ENCODE measurements at regions not wholly inside any gene's neighbourhood (a gene's known extent, or its start where the extent isn't known, plus 50 kb on each side); places are given as distances from the start of the nearest gene placed in this dataset.
"Not testable (repeated sequence)": the region's sequence is repeated elsewhere in the genome, so short reads cannot be mapped to it uniquely, and the experiment has no call there.

DNA sequence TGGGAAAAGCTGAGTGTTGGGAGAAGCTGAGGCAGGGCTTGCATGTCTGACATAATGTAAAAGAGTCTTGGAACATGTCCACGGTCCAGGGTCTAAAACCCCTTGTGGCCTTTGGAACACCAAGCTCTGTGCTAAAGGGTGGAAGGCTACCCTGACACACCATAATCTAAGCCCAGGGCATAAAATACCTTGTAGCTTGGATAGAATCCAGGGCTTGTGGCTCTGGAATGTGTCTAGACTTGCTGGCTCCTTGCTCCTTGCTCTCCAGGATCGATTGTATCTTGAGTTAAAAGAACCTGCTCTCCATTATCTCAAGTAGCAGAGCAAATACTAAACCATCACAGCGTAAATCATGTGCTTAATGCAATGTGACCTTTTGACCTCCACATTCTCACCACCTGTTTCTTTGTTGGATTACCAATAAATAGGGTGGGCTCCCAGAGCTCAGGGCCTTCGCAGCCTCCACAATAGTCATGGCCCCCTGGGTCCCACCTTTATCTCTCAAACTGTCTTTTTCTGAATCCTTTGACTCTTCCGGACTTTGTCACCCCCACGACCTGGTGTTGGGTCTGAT, 232.6 kb upstream of the CHORDC1 start:
- DNase-seq = not testable (repeated sequence)

DNA sequence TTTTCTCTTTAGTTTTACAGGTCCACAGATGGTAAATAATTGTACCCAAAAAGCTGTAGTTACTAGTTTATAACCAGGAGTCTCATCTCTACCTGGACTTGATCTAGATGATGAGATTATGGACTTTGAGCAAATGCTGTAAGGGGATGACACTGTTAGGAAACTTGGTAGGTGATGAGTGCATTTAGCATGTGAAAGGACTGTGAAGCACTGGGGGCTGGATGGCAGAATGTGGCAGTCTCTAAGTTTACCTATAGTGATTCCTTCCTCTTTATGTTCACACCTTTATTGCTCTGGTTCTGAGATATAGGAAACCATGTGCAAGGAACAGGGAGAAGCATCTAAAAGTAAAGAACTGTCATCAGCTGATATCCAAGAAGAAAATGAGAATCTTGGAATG, 230.7 kb upstream of the CHORDC1 start:
- DNase-seq = no peak

DNA sequence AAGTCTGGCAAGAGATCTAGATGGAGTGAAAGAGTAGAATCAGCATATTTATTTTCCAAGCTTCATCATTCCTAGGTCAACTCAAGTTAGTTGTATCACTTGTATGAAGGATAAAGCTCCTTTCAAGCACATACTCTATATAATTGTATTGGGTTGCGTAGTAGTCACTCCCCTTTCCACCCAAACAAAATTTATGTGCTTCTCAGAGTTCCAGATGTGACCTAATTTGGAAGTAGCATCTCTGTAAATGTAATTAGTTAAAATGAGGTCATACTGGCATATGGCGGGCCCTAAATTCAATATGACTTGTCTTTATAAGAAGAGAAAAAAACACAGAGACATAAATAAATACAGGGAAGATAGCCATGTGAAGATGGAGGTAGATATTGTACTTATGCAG, 226.8 kb upstream of the CHORDC1 start:
- no peak for DNase-seq

DNA sequence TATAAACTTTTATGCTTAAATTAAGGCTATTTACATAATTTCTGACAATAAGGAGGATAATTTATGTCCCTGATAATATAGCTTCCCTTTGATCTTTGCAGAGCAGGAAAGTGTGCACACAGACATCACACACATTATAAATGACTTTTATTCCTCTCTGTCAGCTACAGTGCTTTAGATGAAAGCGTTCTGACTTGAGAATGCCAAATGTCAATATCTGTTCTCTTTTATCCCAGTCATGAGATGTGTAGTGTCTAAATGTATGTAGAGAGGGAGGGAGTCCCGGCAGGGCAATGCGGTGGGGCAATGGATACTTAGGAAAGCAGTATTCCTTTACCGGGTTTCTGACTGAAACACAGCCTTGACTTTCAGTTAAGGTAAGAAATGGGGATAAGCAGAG, 225.4 kb upstream of the CHORDC1 start:
- DNase-seq = no peak

DNA sequence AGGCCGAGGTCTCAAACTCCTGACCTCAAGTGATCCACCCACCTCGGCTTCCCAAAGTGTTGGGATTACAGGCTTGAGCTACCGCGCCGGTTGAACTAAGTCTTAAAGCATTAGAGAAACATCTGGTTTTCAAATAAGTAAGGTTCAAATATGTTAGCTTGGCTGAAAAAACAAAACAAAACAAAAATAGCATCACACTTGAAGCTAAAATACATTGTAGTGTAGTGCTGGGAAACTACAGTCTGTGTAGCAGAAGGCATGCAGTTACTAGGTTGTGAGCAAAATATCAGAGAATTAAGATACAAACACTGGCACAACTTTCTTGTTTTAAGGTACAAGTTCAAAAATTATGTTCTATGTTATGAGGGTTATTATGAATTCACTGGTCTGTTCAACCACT, 224.8 kb upstream of the CHORDC1 start:
- DNase-seq = no peak

DNA sequence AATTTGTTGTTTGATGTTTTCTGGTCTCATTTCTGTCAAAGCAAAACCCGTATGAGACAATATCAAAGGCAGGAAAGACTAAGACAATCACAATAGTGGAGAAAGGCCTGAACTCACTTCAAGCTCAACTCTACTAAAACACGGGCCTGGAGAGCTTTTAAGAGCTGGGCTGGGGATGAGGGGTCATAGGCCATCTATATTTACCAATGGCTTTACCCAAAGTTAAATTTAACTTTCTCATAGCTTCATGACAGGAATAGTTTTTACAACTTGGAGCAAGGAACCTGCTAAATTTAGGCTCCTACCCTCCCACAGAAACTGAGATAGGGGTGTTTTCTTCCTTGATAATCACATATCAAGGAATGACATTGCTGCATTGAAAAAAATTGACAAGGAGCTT, 223.4 kb upstream of the CHORDC1 start:
- no peak for DNase-seq

DNA sequence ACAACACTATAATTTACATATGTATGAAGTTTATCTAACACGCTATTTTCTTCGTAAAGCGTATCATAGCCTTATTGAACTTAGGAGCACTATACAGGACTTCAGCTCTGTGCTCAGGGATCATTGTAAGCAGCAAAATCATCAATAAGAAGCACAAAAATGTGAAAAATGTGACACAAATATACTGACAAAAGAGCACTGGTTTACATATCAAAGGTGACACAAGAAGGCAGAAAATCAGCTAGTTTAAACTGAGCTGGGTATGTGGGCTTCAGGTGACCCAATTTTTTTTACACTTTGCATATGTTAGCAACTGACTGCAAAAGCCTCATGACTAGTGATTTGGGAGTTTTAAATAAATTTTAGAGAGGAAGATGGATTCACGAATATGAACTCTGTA, 215.2 kb upstream of the CHORDC1 start:
- DNase-seq = no peak

DNA sequence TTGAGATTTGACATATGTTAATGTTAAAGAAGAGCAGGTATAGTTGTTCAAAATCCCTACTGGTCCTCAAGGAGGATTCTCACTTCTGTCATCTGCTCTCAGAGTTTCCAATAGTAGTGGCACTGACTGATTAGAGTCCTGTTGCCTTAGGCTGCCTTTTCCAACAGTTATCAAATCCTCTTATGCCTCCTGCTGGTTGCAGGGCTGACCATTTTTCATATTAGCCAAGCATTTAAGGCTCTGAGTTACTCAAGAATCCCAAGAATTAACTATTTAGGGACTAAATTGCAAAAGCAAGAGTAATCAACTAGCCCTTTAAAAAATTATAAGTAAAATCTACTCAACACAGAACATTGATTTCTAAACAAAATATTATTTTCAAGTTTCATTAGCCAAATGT, 212.0 kb upstream of the CHORDC1 start:
- DNase-seq = peak; percentile 5

DNA sequence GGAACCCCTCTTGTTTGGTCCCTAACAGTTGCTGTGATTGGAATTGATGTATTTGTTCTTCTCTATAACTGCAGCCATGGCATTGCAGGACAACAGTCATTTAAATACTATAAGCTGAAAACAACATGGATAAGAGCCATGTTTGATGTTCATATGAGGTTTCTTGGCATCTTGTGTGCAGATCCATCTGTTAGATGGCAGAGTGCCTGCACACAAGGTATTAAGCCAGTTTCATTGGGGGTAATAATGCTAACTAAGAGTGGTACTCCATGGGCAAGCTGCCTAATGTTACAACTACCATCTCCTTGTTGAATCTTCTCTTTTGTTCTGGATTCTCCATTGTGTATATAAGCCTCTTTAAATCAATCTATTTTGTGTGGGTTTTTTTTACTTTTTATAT, 206.0 kb upstream of the CHORDC1 start:
- no peak for DNase-seq

DNA sequence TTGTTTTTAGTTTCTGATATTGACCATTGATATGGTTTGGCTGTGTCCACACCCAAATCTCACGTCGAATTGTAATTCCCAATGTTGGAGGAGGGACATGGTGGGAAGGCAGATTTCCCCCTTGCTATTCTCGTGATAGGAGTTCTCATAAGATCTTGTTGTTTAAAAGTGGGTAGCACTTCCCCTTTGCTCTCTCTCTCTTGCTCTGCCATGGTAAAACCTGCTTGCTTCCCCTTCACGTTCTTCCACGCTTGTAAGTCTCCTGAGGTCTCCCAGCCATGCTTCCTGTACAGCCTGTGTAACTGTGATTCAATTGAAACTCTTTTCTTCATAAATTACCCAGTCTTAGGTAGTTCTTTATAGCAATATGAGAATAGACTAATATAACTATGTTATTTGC, 203.6 kb upstream of the CHORDC1 start:
- no peak for DNase-seq

DNA sequence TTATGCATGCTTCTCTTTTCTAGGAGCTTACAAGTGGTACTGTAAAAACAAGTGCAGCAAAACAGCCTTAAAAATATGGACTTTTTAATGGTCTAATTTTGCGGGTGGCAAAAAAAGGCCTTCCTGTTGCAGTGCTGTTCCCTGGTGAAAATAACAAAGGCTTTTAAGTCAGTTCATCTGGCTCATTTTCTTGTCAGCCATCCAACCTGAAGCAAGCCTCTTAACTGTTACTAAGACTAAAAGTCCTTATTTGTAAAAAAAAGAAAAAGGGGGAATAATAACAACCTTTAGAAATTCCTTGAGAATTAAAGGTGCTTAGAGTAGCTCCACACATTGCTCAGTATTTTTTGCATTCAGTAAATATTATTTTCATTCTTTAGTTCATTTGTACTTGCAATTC, 200.5 kb upstream of the CHORDC1 start:
- no peak for DNase-seq

DNA sequence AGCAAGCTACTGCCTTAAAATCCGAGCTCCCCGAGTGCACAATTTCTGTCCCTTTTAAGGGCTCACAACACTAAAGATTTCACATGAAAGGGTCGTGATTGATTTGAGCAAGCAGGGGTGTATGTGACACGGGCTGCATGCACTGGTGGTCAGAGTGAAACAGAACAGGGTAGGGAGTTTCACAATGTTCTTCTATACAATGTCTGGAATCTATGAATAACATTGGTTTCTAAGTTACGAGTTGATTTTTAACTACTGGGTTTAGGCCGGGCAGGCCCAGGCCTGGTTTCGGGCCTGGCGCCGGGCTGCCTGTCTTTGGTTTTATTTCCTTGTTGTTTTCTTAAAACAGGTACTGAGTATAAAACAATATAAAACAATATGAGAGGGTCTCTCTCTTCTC, 199.9 kb upstream of the CHORDC1 start:
- DNase-seq = not testable (repeated sequence)

DNA sequence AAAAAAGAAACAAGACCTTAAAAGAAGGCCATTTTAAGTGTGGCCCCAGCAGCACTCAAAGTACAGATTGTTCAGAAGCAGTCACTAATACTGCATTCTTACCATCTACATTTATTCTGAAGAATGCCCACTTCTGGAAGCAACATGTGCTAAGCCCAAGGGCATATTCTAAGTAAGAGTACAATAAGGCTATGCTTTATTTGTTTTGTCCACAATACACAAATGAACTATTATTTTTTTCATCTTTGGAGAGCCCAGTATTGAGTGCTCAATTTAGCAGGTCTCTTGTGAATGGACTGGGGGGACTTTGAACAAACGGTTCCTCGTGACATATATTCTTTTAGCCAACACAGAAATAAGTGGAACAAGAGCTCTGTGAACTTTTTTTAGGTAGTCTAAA, 191.4 kb upstream of the CHORDC1 start:
- DNase-seq = no peak

DNA sequence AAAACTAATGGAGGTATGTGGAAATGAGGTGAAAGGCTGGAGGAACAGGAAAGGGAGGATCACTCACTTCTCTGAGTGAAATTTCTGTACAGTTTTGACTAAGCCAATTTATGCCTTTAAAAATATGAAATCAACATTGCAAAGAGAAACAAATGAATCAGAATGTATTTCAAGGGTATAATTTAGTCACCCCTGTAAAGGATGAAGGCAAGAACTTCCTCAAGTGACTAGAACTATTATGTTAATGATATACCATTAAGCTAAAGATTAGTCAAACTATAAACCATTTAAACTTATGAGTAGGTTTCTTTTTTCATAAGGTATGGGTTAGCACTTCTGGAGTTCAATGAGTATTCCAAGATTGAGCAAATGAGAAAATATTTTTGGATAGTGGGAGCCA, 184.5 kb upstream of the CHORDC1 start:
- DNase-seq = no peak

DNA sequence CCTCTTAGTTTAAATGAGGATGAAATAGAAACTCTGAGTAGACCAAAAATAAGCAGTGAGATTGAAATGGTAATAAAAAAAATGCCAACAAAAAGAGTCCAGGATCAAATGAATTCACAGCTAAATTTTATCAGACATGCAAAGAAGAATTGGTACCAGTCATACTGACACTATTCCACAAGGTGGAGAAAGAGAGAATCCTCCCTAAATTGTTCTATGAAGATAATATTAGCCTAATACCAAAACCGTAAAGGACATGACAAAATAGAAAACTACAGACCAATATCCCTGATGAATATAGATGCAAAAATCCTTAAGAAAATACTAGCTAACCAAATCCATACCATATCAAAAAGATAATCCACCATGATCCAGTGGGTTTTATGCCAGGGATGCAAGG, 169.8 kb upstream of the CHORDC1 start:
- DNase-seq = no peak

DNA sequence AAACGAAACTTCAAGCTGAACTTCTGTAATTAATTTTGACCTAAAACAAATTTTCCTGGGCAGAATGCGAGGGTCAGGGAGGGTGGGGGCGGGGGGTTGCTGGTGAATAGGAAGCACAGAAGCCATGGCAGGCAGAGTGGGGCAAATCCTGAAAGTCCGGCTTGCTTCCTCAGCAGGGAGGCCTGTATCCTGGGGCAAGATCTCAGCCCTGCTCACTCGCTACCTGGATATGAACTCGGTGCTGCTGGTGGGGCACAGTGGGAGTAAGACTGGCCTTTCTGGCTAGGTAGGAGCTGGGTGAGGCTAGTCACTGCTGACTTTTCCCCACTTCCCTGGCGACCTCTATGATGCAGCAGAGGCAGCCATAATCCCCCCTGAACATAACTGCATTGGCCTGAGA, 168.9 kb upstream of the CHORDC1 start:
- DNase-seq = no peak

DNA sequence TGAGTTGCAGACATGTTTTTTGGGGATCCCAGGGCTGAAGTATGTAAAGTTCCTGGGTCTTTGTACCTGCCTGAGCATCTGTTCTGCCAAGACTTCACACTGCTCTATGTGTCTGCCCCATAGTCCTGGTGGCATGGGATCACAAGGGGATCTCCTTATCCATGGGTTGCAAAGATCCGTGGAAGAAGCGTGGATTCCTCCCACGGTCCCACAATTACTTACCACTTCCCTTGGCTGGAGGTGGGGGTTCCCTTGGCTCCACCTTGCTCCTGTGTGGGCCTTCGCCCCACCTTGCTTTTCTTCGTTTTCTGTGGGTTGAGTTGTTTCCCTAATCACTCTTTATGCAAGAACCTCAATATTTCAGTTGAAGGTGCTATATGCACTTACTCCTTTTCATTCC, 157.4 kb upstream of the CHORDC1 start:
- DNase-seq = no peak

DNA sequence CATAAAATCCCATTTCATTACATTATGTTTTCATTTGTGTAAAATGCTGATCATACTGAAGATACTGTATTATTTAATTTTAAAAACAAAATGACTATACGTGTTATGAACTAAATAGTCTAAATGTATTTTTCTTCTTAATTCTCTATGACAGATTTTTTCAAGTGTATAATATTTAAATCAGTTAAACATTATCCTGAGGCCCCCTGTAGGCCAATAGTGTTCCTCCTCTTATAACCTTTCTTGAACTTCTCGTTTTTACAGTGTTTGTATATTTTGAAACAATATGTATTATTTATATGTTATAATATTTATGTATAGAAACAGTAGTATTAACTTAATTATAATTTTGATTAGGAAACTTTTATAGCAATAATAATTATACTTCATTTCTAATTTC, 151.1 kb upstream of the CHORDC1 start:
- DNase-seq = no peak

DNA sequence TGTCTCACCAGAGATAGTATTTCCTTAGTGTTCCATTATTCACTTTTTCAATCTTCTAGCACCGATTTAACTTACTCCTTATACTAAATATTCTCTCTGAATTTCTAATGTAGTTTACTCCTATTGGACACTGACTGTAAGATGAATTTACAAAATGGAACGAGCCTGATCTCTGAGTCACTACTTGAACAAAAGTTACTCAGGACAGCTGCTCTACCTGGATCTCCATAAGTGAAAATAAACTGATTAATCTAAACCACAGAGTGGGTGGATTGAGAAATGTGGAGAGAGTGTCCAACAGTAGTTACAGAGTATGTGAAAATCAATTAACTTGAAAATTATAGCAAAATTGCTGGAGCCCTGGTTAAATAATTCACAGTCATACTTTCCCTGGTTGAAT, 141.7 kb upstream of the CHORDC1 start:
- DNase-seq = no peak

DNA sequence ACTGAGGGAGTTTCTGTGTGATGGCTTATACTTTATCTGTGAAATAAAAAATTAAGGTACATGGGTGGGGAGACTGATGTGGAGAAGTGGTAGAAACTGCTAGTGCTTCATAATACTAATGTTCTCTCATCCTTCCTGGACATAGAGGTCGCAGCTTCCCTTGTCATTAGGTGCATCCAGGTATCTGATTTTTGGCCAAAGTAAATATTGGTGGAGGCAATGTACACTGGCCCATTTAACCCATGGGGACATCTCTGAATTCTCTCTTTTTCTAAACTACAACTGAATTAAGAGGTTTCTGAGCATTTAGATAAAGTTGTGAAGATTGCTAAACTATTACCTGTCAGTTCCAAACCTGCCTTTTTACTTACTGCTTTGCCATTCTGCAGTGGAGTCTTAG, 140.9 kb upstream of the CHORDC1 start:
- DNase-seq = no peak

DNA sequence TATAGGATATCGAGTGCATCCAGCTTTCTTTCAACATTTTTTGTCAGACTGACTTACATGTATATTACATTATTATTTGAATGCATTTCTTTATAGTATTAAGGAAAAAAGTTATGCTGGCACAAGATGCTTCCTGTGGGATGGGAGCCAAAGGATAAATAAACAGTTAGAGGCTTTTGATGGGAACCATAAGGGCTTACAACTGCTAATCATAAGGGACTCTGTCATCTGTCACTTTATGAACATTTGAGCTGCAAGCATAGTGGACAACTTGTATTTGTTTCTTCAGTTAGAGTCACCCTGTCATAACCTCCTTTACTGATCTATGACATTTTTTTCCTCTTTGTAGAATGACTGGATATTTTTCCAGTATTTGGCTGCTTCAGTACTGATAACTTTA, 132.4 kb upstream of the CHORDC1 start:
- DNase-seq = no peak

DNA sequence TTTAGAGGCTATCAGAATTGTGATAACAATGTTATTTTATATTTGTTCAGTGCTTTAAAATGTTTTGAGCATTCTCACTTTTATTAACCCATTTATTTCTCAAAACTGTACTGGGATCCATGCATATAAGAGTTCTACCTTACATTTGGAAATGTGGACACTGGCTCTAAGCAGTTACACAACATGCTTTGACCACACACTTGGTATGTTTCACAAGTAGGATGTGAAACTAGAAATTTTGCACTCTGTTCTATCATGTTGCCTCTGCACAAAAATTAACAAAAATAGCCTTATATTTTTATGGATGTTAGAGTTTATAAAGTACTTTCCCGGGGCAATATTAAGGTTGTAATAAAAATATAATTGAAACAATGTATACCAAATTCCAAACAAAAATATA, 126.9 kb upstream of the CHORDC1 start:
- DNase-seq = no peak

DNA sequence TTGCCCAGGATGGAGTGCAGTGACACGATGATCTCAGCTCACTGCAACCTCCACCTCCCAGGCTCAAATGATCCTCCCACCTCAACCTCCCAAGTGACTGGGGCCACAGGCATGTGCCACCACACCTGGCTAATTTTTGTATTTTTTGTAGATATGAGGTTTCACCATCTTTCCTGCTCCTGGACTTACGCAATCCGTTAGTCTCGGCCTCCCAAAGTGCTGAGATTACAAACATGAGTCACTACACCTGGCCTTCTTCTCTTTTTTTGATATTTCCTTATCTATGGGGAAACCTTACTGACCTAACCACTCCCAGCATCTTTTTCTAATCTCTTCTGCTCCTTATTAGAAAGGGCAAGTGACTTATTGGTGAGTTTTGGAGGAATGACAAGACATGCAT, 121.7 kb upstream of the CHORDC1 start:
- DNase-seq = no peak

DNA sequence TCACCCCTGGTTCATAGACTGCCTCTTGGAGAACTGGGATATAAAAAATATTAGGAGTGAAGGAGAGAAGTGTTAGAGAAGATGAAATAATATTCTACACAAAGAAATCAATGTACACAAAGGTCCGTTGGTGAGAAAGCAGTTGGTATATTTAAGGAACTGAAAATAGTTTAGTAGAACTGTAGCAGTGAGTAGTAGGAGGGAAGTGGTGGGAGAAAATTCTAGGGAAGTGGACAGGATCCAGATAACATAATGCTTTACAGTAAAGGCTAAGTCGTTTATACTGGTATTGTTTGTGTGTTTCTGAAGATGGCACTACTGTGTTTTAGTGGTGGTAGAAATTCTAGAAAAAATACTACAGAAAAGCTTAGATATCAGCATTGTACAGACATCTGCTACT, 120.8 kb upstream of the CHORDC1 start:
- DNase-seq = no peak

DNA sequence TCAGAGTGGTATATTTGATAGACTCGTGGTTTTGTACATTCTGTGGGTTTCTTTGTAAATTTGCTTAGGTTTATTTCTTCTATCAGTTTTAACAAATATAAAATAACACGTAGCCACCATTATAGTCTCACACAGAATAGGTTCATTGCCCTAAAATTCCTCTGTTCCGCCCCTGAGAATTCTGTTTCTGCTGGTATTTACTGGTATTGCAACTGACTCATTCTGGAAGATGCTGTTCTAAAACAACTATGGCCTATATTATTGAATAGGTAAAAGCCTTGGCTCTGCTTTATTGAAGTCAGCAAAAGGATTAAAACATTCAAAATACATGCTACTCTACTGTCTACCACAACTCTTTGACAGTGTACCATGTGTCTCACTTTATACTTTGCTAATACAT, 119.1 kb upstream of the CHORDC1 start:
- DNase-seq = no peak

DNA sequence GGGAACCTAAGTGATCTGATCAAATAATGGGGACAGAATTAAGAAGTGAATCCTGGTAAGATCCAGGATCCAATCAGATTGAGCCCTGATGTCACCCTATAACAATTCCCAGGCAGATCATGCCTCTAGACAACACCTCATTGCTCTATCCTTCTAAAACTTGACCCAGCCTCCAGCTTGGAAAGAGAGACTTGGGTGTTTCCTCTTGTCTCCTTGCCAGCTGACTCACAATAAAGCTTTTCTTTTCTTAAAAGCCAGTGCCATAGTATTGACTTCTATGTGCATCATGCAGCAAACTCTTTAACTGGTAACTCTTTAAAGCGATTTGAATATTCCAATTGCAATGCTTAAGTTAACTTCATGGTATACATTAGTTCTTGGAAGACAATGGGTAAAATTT, 109.6 kb upstream of the CHORDC1 start:
- DNase-seq = no peak
